ENCODE measurements at regions not wholly inside any gene's neighbourhood (a gene's known extent, or its start where the extent isn't known, plus 50 kb on each side); places are given as distances from the start of the nearest gene placed in this dataset.

DNA sequence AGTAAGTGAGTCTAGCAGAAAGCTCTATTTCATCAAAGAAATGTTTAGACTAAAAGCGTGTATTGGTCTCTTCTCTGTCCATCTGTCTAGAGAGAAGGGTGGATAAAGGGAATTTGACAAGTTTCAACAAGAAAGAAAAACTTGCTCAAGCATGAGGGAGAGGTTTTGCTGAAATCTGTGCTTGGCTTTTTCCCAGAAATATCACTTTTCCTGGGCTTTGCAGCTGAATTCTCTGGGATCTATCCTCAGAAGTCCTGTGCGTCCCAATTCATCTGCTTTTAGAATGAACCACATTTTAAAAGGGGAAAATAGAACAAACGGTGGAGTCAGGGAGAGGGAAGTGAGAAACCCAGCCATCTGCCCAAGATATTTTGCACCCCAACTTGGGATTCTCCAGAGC, 59.6 kb upstream of the CELF2 start:
- Histone ChIP-seq H3K4me1 (ENCODE audit: insufficient read depth, low read length, severe bottlenecking) (no peaks in the 10 kb centered on the region), H3K27me3 (ENCODE audit: insufficient read depth, low read length) (no peaks in the 10 kb centered on the region), H3K4me3 (ENCODE audit: low read depth, low read length, poor library complexity, severe bottlenecking) (no peak overlapping the region), H3F3A (ENCODE audit: insufficient read depth, low read length) (no peaks in the 10 kb centered on the region), H3K4me2 (ENCODE audit: low read length) (no peak overlapping the region), H3K9me2 (ENCODE audit: low read depth, low read length) (no peaks in the 10 kb centered on the region), H3K36me3 (ENCODE audit: insufficient read depth, low read length) (no peaks in the 10 kb centered on the region), H3K9ac (ENCODE audit: low read length) (no peak overlapping the region), H3K9me3 (ENCODE audit: low read length) (no peaks in the 10 kb centered on the region), H4K20me1 (ENCODE audit: insufficient read depth, low read length) (no peaks in the 10 kb centered on the region), H2AFZ (ENCODE audit: low read length) (no peak overlapping the region), H3K27ac (ENCODE audit: low read depth, low read length, poor library complexity, severe bottlenecking) (no peak overlapping the region), H3K79me2 (ENCODE audit: insufficient read depth, low read length) (no peaks in the 10 kb centered on the region)
- TF ChIP-seq, protein P1, sequence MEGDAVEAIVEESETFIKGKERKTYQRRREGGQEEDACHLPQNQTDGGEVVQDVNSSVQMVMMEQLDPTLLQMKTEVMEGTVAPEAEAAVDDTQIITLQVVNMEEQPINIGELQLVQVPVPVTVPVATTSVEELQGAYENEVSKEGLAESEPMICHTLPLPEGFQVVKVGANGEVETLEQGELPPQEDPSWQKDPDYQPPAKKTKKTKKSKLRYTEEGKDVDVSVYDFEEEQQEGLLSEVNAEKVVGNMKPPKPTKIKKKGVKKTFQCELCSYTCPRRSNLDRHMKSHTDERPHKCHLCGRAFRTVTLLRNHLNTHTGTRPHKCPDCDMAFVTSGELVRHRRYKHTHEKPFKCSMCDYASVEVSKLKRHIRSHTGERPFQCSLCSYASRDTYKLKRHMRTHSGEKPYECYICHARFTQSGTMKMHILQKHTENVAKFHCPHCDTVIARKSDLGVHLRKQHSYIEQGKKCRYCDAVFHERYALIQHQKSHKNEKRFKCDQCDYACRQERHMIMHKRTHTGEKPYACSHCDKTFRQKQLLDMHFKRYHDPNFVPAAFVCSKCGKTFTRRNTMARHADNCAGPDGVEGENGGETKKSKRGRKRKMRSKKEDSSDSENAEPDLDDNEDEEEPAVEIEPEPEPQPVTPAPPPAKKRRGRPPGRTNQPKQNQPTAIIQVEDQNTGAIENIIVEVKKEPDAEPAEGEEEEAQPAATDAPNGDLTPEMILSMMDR (IDR thresholded peaks at IDR 0.05; ENCODE audit: low read length): no peak
- no peak for TF ChIP-seq EZH2 (IDR thresholded peaks at IDR 0.05; ENCODE audit: borderline replicate concordance, low read length)

DNA sequence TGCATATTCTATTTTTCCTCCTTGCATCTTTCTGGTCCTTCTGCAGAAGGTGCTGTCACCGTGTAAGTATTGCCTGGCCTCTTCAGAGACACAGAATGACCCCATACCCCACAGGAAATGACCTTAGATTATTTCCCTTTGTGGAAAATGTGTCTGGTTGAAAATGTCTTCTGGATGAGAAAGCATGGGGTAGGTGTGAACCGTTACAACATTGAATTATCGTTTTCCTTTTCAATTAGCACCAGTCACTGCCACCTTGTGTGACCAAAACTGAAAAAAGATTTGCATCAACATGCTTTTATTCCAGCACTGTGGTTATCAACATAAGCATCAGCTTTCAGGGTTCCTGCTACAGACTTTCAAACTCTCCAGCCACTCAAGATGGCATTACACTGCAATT, 58.0 kb upstream of the CELF2 start:
- no peak overlapping the region for H2AFZ ChIP-seq (ENCODE audit: low read length)
- no peak overlapping the region for H3K27ac ChIP-seq (ENCODE audit: low read depth, low read length, poor library complexity, severe bottlenecking)
- no peak overlapping the region for H3K4me2 ChIP-seq (ENCODE audit: low read length)
- H3F3A ChIP-seq (ENCODE audit: insufficient read depth, low read length): no peaks in the 10 kb centered on the region
- H3K27me3 ChIP-seq (ENCODE audit: insufficient read depth, low read length): no peaks in the 10 kb centered on the region
- H3K9me3 ChIP-seq (ENCODE audit: low read length): no peaks in the 10 kb centered on the region
- no peaks in the 10 kb centered on the region for H4K20me1 ChIP-seq (ENCODE audit: insufficient read depth, low read length)
- H3K4me3 ChIP-seq (ENCODE audit: low read depth, low read length, poor library complexity, severe bottlenecking): no peak overlapping the region
- H3K36me3 ChIP-seq (ENCODE audit: insufficient read depth, low read length): no peaks in the 10 kb centered on the region
- no peaks in the 10 kb centered on the region for H3K4me1 ChIP-seq (ENCODE audit: insufficient read depth, low read length, severe bottlenecking)
- TF ChIP-seq, protein P1 (IDR thresholded peaks at IDR 0.05; ENCODE audit: low read length): no peak
- no peak for TF ChIP-seq EZH2 (IDR thresholded peaks at IDR 0.05; ENCODE audit: borderline replicate concordance, low read length)
- no peak overlapping the region for H3K9ac ChIP-seq (ENCODE audit: low read length)
- H3K9me2 ChIP-seq (ENCODE audit: low read depth, low read length): no peaks in the 10 kb centered on the region
- no peaks in the 10 kb centered on the region for H3K79me2 ChIP-seq (ENCODE audit: insufficient read depth, low read length)

DNA sequence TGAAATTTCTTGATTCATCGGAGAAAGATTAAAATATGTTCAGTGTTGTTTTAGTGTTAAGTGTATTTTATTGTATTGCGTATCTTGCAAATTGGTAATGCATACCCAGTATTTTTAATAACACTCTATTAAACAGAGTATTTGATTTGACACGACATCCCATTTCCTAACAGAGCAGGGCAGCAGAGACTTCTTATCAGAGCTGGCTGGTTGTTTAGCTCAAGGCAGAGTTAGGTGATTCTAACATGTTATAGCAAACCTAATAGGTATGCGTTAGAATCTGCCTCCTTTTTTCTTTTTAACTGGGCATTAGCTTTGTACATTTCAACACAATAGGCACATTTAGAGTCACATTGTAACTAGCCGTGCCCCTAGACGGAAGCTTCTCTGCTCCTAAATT, 57.1 kb upstream of the CELF2 start:
- TF ChIP-seq, protein P1 (IDR thresholded peaks at IDR 0.05; ENCODE audit: low read length): no peak
- TF ChIP-seq EZH2 (IDR thresholded peaks at IDR 0.05; ENCODE audit: borderline replicate concordance, low read length): no peak
- H3K4me2 ChIP-seq (ENCODE audit: low read length): no peak overlapping the region
- no peak overlapping the region for H3K27ac ChIP-seq (ENCODE audit: low read depth, low read length, poor library complexity, severe bottlenecking)
- no peaks in the 10 kb centered on the region for H3K79me2 ChIP-seq (ENCODE audit: insufficient read depth, low read length)
- no peaks in the 10 kb centered on the region for H3K9me3 ChIP-seq (ENCODE audit: low read length)
- no peak overlapping the region for H3K9ac ChIP-seq (ENCODE audit: low read length)
- no peak overlapping the region for H2AFZ ChIP-seq (ENCODE audit: low read length)
- no peaks in the 10 kb centered on the region for H3K27me3 ChIP-seq (ENCODE audit: insufficient read depth, low read length)
- no peaks in the 10 kb centered on the region for H4K20me1 ChIP-seq (ENCODE audit: insufficient read depth, low read length)
- H3K4me3 ChIP-seq (ENCODE audit: low read depth, low read length, poor library complexity, severe bottlenecking): no peak overlapping the region
- no peaks in the 10 kb centered on the region for H3K36me3 ChIP-seq (ENCODE audit: insufficient read depth, low read length)
- H3K4me1 ChIP-seq (ENCODE audit: insufficient read depth, low read length, severe bottlenecking): no peaks in the 10 kb centered on the region
- H3K9me2 ChIP-seq (ENCODE audit: low read depth, low read length): no peaks in the 10 kb centered on the region
- H3F3A ChIP-seq (ENCODE audit: insufficient read depth, low read length): no peaks in the 10 kb centered on the region
